ENCODE measurements at regions not wholly inside any gene's neighbourhood (a gene's known extent, or its start where the extent isn't known, plus 50 kb on each side); places are given as distances from the start of the nearest gene placed in this dataset.

GRCh38 chr6:56835612-56836011, 119.3 kb upstream of the BEND6 start:
- Histone ChIP-seq H4K20me1 (ENCODE audit: control insufficient read depth, insufficient read depth, low read length, poor library complexity, severe bottlenecking) (no peaks in the 10 kb centered on the region), H3K36me3 (replicated peaks in 1 of 2; ENCODE audit: control extremely low read depth in 1 of 2, control insufficient read depth in 1 of 2, extremely low read depth in 1 of 2, insufficient read depth in 2 of 2, low read length in 1 of 2) (no peaks in the 10 kb centered on the region), H3K4me3 (ENCODE audit: control extremely low read depth in 1 of 5, extremely low read depth in 1 of 5, insufficient read depth in 1 of 5, low read depth in 2 of 5, low read length in 4 of 5) (no peak overlapping the region), H3K9ac (ENCODE audit: low read length) (no peak overlapping the region), H3K27me3 (replicated peaks in 1 of 4; ENCODE audit: control extremely low read depth in 1 of 4, control insufficient read depth in 3 of 4, insufficient read depth in 4 of 4, low read length in 3 of 4) (peaks cover 0 to 15% (median 2%) of the 10 kb centered on the region in 4 experiments), H3K27ac (ENCODE audit: low read length in 2 of 2) (no peak overlapping the region), H3K4me1 (ENCODE audit: control insufficient read depth in 2 of 2, insufficient read depth in 2 of 2, low read length in 2 of 2) (no peaks in the 10 kb centered on the region), H3K4me2 (replicated peaks; ENCODE audit: low read depth, low read length, poor library complexity, severe bottlenecking) (no peak overlapping the region), H3K9me3 (ENCODE audit: control extremely low read depth in 1 of 3, control insufficient read depth in 2 of 3, insufficient read depth in 1 of 3, low read length in 2 of 3) (no peaks in the 10 kb centered on the region), H3K79me2 (ENCODE audit: control insufficient read depth, insufficient read depth, low read length) (no peaks in the 10 kb centered on the region), H2AFZ (ENCODE audit: insufficient read depth, low read depth, low read length, poor library complexity, severe bottlenecking) (no peak overlapping the region)
- no peak for ATAC-seq (ENCODE audit: low read depth)
- Mint-ChIP-seq H3K27me3 (peaks cover 32% of the 10 kb centered on the region), H3K27ac (no peak overlapping the region), H3K9me3 (ENCODE audit: insufficient read depth) (no peaks in the 10 kb centered on the region), H3K4me1 (no peaks in the 10 kb centered on the region), H3K4me3 (no peak overlapping the region)
- no peak for DNase-seq
- ChIA-PET CTCF (no interaction called here), POLR2A (no interaction called here)
- no CpG with 5 or more reads among the region's 3 CpGs for WGBS (ENCODE audit: insufficient coverage)
- no peak for TF ChIP-seq EZH2 (IDR thresholded peaks at IDR 0.05; ENCODE audit: borderline replicate concordance, insufficient read depth, low read depth, low read length, poor library complexity, severe bottlenecking)
- TF ChIP-seq CTCF (IDR thresholded peaks at IDR 0.05): no peak
- intact Hi-C loops (cut with micrococcal nuclease): no loop called here

GRCh38 chr6:56833873-56834272, 121.0 kb upstream of the BEND6 start:
- no peak overlapping the region for H3K27ac ChIP-seq (ENCODE audit: low read length in 2 of 2)
- Mint-ChIP-seq H3K9me3 (ENCODE audit: insufficient read depth) (no peaks in the 10 kb centered on the region), H3K4me1 (no peaks in the 10 kb centered on the region), H3K4me3 (no peak overlapping the region), H3K27me3 (peaks cover 24% of the 10 kb centered on the region), H3K27ac (no peak overlapping the region)
- no peak overlapping the region for H3K9ac ChIP-seq (ENCODE audit: low read length)
- no peak for ATAC-seq (ENCODE audit: low read depth)
- no peaks in the 10 kb centered on the region for H3K9me3 ChIP-seq (ENCODE audit: control extremely low read depth in 1 of 3, control insufficient read depth in 2 of 3, insufficient read depth in 1 of 3, low read length in 2 of 3)
- peaks cover 0 to 3% (median under 1%) of the 10 kb centered on the region in 4 experiments for H3K27me3 ChIP-seq (replicated peaks in 1 of 4; ENCODE audit: control extremely low read depth in 1 of 4, control insufficient read depth in 3 of 4, insufficient read depth in 4 of 4, low read length in 3 of 4)
- no peaks in the 10 kb centered on the region for H3K4me1 ChIP-seq (ENCODE audit: control insufficient read depth in 2 of 2, insufficient read depth in 2 of 2, low read length in 2 of 2)
- 75% methylated on average over 1 of the region's 1 CpG for WGBS (ENCODE audit: insufficient coverage)
- intact Hi-C loops (cut with micrococcal nuclease): no loop called here
- H2AFZ ChIP-seq (ENCODE audit: insufficient read depth, low read depth, low read length, poor library complexity, severe bottlenecking): no peak overlapping the region
- H3K36me3 ChIP-seq (replicated peaks in 1 of 2; ENCODE audit: control extremely low read depth in 1 of 2, control insufficient read depth in 1 of 2, extremely low read depth in 1 of 2, insufficient read depth in 2 of 2, low read length in 1 of 2): no peaks in the 10 kb centered on the region
- no peaks in the 10 kb centered on the region for H3K79me2 ChIP-seq (ENCODE audit: control insufficient read depth, insufficient read depth, low read length)
- H3K4me3 ChIP-seq (ENCODE audit: control extremely low read depth in 1 of 5, extremely low read depth in 1 of 5, insufficient read depth in 1 of 5, low read depth in 2 of 5, low read length in 4 of 5): no peak overlapping the region
- ChIA-PET POLR2A (no interaction called here), CTCF (no interaction called here)
- DNase-seq: no peak
- H4K20me1 ChIP-seq (ENCODE audit: control insufficient read depth, insufficient read depth, low read length, poor library complexity, severe bottlenecking): no peaks in the 10 kb centered on the region
- TF ChIP-seq EZH2 (IDR thresholded peaks at IDR 0.05; ENCODE audit: borderline replicate concordance, insufficient read depth, low read depth, low read length, poor library complexity, severe bottlenecking): no peak
- no peak for TF ChIP-seq CTCF (IDR thresholded peaks at IDR 0.05)
- no peak overlapping the region for H3K4me2 ChIP-seq (replicated peaks; ENCODE audit: low read depth, low read length, poor library complexity, severe bottlenecking)

Measured in B cell (primary cell).